Stimulated activated effector memory CD8-positive, alpha-beta T cell treated with anti-CD3 and anti-CD28 coated beads, Interleukin-12 subunit alpha, Interleukin-12 subunit beta, amount 100 ng/mL, for 72 hours (primary cell): ENCODE measurements at regions not wholly inside any gene's neighbourhood (a gene's known extent, or its start where the extent isn't known, plus 50 kb on each side); places are given as distances from the start of the nearest gene placed in this dataset.

Source experiments
- ATAC-seq: fragments of 150-1000 bp; cut with Tn5 transposase; 2 replicates; pipeline ENCODE4 v1.10.0; 2021
- DNase-seq, 2 donors: peaks; one replicate each; pipeline ENCODE4 v3.0.0; 2021 to 2022; ENCODE audit warnings: low spot score in 2 of 2
- H3K27ac Mint-ChIP-seq: one replicate; pipeline ENCODE4 v1.8.0; 2022; ENCODE audit warnings: mild to moderate bottlenecking, mixed read lengths
- H3K36me3 Mint-ChIP-seq: one replicate; pipeline ENCODE4 v1.8.0; 2022; ENCODE audit warnings: mild to moderate bottlenecking, mixed read lengths
- H3K4me1 Mint-ChIP-seq: one replicate; pipeline ENCODE4 v1.8.0; 2022; ENCODE audit warnings: mixed read lengths
- H3K4me3 Mint-ChIP-seq: one replicate; pipeline ENCODE4 v1.8.0; 2022; ENCODE audit warnings: mild to moderate bottlenecking, mixed read lengths
- H3K9me3 Mint-ChIP-seq: one replicate; pipeline ENCODE4 v1.8.0; 2022; ENCODE audit warnings: mixed read lengths

DNA sequence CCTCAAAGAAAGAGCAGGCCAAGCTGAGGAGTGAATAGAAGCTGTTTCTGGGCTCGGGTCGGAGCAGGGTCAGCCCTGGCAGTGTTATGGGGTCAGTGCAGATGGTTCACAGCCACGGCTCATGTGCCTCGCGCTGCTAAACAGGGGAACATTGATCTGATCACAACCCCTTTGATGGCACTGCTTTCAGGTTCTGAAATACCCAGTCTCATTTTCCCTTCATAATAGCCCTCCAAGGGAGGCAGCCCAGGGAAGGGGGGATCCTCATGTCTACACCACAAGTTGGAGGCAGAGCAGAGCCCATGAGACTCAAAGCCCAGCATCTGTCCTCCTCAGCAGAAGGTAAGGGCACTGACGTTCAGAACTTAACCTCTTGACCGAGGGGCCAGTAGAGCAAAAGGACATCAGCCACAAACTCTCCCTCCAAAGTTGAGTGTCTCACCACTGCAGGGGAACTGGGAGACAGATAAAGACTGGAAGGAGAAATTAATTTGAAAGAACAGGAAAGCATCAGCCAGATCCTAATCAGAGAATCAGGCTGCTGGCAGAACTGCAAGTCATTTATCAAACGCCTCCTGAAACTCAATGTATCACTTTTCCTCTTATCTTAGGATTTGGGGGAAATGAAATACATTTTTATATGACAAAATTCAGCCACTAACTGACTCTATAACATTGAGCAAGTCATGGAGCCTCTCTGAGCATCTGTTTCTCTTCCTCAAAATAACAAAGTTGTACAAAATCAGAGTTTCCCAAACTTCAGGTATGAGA, 110.6 kb downstream of the SH3TC2 start:
- DNase-seq (no peak), ATAC-seq (no peak)
- Mint-ChIP-seq H3K4me1 (no peaks in the 10 kb centered on the region), H3K27ac (no peak overlapping the region), H3K4me3 (no peak overlapping the region), H3K36me3 (no peaks in the 10 kb centered on the region), H3K9me3 (no peaks in the 10 kb centered on the region)

GRCh38 chr5:148953711-148954110, 109.2 kb downstream of the SH3TC2 start:
- Mint-ChIP-seq H3K4me1 (no peaks in the 10 kb centered on the region), H3K27ac (no peak overlapping the region), H3K9me3 (no peaks in the 10 kb centered on the region), H3K36me3 (no peaks in the 10 kb centered on the region), H3K4me3 (no peak overlapping the region)
- ATAC-seq = no peak
- no peak for DNase-seq
